Tibial artery (tissue), 4 donors: ENCODE measurements at regions not wholly inside any gene's neighbourhood (a gene's known extent, or its start where the extent isn't known, plus 50 kb on each side); places are given as distances from the start of the nearest gene placed in this dataset.

Experiments used
- DNase-seq, 2 donors: peaks; one replicate each; pipeline ENCODE4 v3.0.0-alpha.2; 2019
- H3K27ac ChIP-seq, 2 donors: fragments of 200-600 bp; sonication (generic) in 1 of 2; 1 replicate in 1 of 2; 2 replicates in 1 of 2; pipeline ENCODE4 v1.5.1; 2018 to 2019; ENCODE audit warnings: mild to moderate bottlenecking in 1 of 2
- H3K27me3 ChIP-seq, 2 donors: fragments of 200-600 bp; sonication (generic) in 1 of 2; one replicate each; pipeline versions ENCODE4 v1.5.1 to v1.6.0; 2016 to 2019
- H3K36me3 ChIP-seq, 3 donors: fragments of 200-600 bp; sonication (generic) in 2 of 3; one replicate each; pipeline ENCODE4 v1.5.1; 2016 to 2019; ENCODE audit warnings: mild to moderate bottlenecking in 2 of 3
- H3K4me1 ChIP-seq, 4 donors: fragments of 200-600 bp; sonication (generic) in 2 of 4; 1 replicate in 3 of 4; 2 replicates in 1 of 4; pipeline ENCODE4 v1.5.1; 2016 to 2019
- H3K4me3 ChIP-seq, 2 donors: fragments of 200-600 bp; sonication (generic) in 1 of 2; 1 replicate in 1 of 2; 2 replicates in 1 of 2; pipeline ENCODE4 v1.5.1; 2018 to 2019; ENCODE audit warnings: mild to moderate bottlenecking in 2 of 2
- H3K9me3 ChIP-seq, 3 donors: fragments of 200-600 bp; sonication (generic) in 1 of 3; one replicate each; pipeline ENCODE4 v1.5.1; 2016 to 2019
- CTCF ChIP-seq, 2 experiments: fragments of 200-600 bp in 1 of 2; fragments of 450-650 bp in 1 of 2; IDR thresholded peaks; one replicate each; pipeline ENCODE4 v1.5.1; 2017 to 2019; ENCODE audit warnings: antibody characterized with exemption in 2 of 2, mild to moderate bottlenecking in 1 of 2, moderate library complexity in 1 of 2
- intact Hi-C: fragments of 100-400 bp; cut with DNase I; formaldehyde crosslinking; loops from one replicate; pipeline ENCODE4 v1.15.0; 2023; ENCODE audit warnings: low total_unique reads

GRCh38 chr5:3542769-3543168 lies 52.9 kb upstream of the IRX1 start:
- Histone ChIP-seq H3K27me3 (no peaks in the 10 kb centered on the region), H3K27ac (no peak overlapping the region), H3K4me1 (no peaks in the 10 kb centered on the region), H3K36me3 (no peaks in the 10 kb centered on the region), H3K4me3 (no peak overlapping the region), H3K9me3 (no peaks in the 10 kb centered on the region)
- intact Hi-C loops: no loop called here
- TF ChIP-seq CTCF (IDR thresholded peaks at IDR 0.05): no peak
- DNase-seq: no peak

- TF ChIP-seq CTCF (IDR thresholded peaks at IDR 0.05): no peak
- Histone ChIP-seq H3K27ac (no peak overlapping the region), H3K4me3 (no peak overlapping the region), H3K36me3 (no peaks in the 10 kb centered on the region), H3K27me3 (no peaks in the 10 kb centered on the region), H3K9me3 (no peaks in the 10 kb centered on the region), H3K4me1 (no peaks in the 10 kb centered on the region)
- intact Hi-C loops: no loop called here
- DNase-seq: no peak
Measured at GRCh38 chr5:3542158-3542557, 53.5 kb upstream of the IRX1 start.

- Histone ChIP-seq H3K4me1 (no peaks in the 10 kb centered on the region), H3K27ac (no peak overlapping the region), H3K4me3 (no peak overlapping the region), H3K36me3 (no peaks in the 10 kb centered on the region), H3K9me3 (peaks cover 0 to 4% (median 0%) of the 10 kb centered on the region in 3 donors), H3K27me3 (no peaks in the 10 kb centered on the region)
- intact Hi-C loops: no loop called here
- no peak for DNase-seq
- no peak for TF ChIP-seq CTCF (IDR thresholded peaks at IDR 0.05)
Measured at GRCh38 chr5:3538886-3539285, 56.7 kb upstream of the IRX1 start.

- no peak for TF ChIP-seq CTCF (IDR thresholded peaks at IDR 0.05)
- H3K9me3 ChIP-seq: peaks cover 0 to 4% (median 0%) of the 10 kb centered on the region in 3 donors
- H3K36me3 ChIP-seq: no peaks in the 10 kb centered on the region
- H3K27ac ChIP-seq: no peak overlapping the region
- intact Hi-C loops: no loop called here
- H3K4me1 ChIP-seq: no peaks in the 10 kb centered on the region
- H3K27me3 ChIP-seq: no peaks in the 10 kb centered on the region
- no peak for DNase-seq
- H3K4me3 ChIP-seq: no peak overlapping the region
Measured at GRCh38 chr5:3537942-3538341, 57.7 kb upstream of the IRX1 start.

- no peak for TF ChIP-seq CTCF (IDR thresholded peaks at IDR 0.05)
- H3K27ac ChIP-seq: no peak overlapping the region
- DNase-seq: no peak
- no peaks in the 10 kb centered on the region for H3K36me3 ChIP-seq
- H3K4me3 ChIP-seq: no peak overlapping the region
- H3K27me3 ChIP-seq: no peaks in the 10 kb centered on the region
- no peaks in the 10 kb centered on the region for H3K4me1 ChIP-seq
- H3K9me3 ChIP-seq: peaks cover 0 to 4% (median 0%) of the 10 kb centered on the region in 3 donors
- intact Hi-C loops: no loop called here
Measured at GRCh38 chr5:3535414-3536211, 60.0 kb upstream of the IRX1 start.
